ENCODE measurements at regions not wholly inside any gene's neighbourhood (a gene's known extent, or its start where the extent isn't known, plus 50 kb on each side); places are given as distances from the start of the nearest gene placed in this dataset.

GRCh38 chr11:87604350-87604749 lies 566.6 kb downstream of the TMEM135 start:
- TF ChIP-seq POLR2A (IDR thresholded peaks at IDR 0.05; ENCODE audit: low read length) (no peak), GATA1 (IDR thresholded peaks at IDR 0.05; ENCODE audit: low read depth, low read length) (no peak)

Data from erythroblast (primary cell).